ENCODE measurements at regions not wholly inside any gene's neighbourhood (a gene's known extent, or its start where the extent isn't known, plus 50 kb on each side); places are given as distances from the start of the nearest gene placed in this dataset.

DNA sequence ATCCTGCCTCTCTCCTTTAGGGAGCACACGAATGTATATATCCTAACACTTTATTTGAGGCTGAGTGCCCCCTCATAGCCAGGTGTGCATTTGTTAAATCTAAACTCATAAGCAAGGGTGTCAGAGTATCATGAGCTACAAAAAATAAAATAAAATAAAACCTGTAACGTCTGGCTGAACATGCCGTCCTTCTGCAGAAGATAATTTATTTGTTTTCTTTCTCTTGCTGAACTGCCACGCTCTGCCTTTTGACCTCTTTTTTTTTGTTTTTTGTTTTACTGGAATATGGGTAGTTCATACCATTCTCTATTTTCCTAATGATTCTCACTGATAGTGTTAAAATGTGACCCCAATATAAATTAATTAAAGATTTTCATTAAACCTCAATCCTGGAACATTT, 117.7 kb upstream of the MPDZ start:
- TF ChIP-seq SMC3 (IDR thresholded peaks at IDR 0.05; ENCODE audit: borderline replicate concordance, low read length): no peak
- TF ChIP-seq, protein P1, sequence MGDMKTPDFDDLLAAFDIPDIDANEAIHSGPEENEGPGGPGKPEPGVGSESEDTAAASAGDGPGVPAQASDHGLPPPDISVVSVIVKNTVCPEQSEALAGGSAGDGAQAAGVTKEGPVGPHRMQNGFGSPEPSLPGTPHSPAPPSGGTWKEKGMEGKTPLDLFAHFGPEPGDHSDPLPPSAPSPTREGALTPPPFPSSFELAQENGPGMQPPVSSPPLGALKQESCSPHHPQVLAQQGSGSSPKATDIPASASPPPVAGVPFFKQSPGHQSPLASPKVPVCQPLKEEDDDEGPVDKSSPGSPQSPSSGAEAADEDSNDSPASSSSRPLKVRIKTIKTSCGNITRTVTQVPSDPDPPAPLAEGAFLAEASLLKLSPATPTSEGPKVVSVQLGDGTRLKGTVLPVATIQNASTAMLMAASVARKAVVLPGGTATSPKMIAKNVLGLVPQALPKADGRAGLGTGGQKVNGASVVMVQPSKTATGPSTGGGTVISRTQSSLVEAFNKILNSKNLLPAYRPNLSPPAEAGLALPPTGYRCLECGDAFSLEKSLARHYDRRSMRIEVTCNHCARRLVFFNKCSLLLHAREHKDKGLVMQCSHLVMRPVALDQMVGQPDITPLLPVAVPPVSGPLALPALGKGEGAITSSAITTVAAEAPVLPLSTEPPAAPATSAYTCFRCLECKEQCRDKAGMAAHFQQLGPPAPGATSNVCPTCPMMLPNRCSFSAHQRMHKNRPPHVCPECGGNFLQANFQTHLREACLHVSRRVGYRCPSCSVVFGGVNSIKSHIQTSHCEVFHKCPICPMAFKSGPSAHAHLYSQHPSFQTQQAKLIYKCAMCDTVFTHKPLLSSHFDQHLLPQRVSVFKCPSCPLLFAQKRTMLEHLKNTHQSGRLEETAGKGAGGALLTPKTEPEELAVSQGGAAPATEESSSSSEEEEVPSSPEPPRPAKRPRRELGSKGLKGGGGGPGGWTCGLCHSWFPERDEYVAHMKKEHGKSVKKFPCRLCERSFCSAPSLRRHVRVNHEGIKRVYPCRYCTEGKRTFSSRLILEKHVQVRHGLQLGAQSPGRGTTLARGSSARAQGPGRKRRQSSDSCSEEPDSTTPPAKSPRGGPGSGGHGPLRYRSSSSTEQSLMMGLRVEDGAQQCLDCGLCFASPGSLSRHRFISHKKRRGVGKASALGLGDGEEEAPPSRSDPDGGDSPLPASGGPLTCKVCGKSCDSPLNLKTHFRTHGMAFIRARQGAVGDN (IDR thresholded peaks at IDR 0.05): no peak
- TF ChIP-seq, protein P2, sequence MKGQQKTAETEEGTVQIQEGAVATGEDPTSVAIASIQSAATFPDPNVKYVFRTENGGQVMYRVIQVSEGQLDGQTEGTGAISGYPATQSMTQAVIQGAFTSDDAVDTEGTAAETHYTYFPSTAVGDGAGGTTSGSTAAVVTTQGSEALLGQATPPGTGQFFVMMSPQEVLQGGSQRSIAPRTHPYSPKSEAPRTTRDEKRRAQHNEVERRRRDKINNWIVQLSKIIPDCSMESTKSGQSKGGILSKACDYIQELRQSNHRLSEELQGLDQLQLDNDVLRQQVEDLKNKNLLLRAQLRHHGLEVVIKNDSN (IDR thresholded peaks at IDR 0.05; ENCODE audit: borderline replicate concordance, extremely low read length, insufficient read depth, low read depth, low read length): no peak
- TF ChIP-seq POLR2AphosphoS5 (IDR thresholded peaks at IDR 0.05; ENCODE audit: low read length): no peak
- no peak for TF ChIP-seq MTA3 (IDR thresholded peaks at IDR 0.05; ENCODE audit: borderline replicate concordance, low read length)
